H1 (cell line): ENCODE measurements at regions not wholly inside any gene's neighbourhood (a gene's known extent, or its start where the extent isn't known, plus 50 kb on each side); places are given as distances from the start of the nearest gene placed in this dataset.

ENCODE experiments used
- CTCF ChIA-PET: fragments of 300-600 bp; sonication (Branson Sonifier 250); formaldehyde crosslinking; loops from one replicate; lab custom pipeline; 2021; ENCODE audit not compliant: partially characterized antibody; lab: Charles Lee
- POLR2A ChIA-PET: fragments of 300-600 bp; sonication (Branson Sonifier 250); formaldehyde crosslinking; loops from one replicate; lab custom pipeline; 2021; ENCODE audit warnings: inconsistent platforms; ENCODE audit not compliant: partially characterized antibody; lab: Charles Lee
- DNase-seq, 2 experiments: peaks; one replicate each; pipeline versions ENCODE4 v3.0.0 to v3.0.0-alpha.2; 2010 to 2022; ENCODE audit warnings: low spot score in 2 of 2, low read depth in 1 of 2, mixed read lengths in 1 of 2
- FAIRE-seq: peaks from 2 replicates; lab custom pipeline; 2011; peaks lifted over from hg19 to GRCh38; lab: Jason Lieb, UNC
- H2AFZ ChIP-seq: 2 replicates; pipeline ENCODE4 v1.8.1; 2012; ENCODE audit warnings: low read length, inconsistent platforms
- H2AK5ac ChIP-seq: 2 replicates; pipeline ENCODE4 v1.6.1; 2013; ENCODE audit warnings: low read depth, low read length
- H2BK120ac ChIP-seq: replicated peaks from 2 replicates; pipeline ENCODE3; 2013; ENCODE audit warnings: low read depth, low read length, inconsistent platforms
- H2BK12ac ChIP-seq: 2 replicates; pipeline ENCODE4 v1.6.1; 2013; ENCODE audit warnings: low read depth, low read length
- H2BK15ac ChIP-seq: 2 replicates; pipeline ENCODE4 v1.6.1; 2013; ENCODE audit warnings: low read length
- H2BK20ac ChIP-seq: 2 replicates; pipeline ENCODE4 v1.6.1; 2013; ENCODE audit warnings: low read length
- H2BK5ac ChIP-seq: 2 replicates; pipeline ENCODE4 v1.6.1; 2013; ENCODE audit warnings: low read depth, low read length
- H3K14ac ChIP-seq: 2 replicates; pipeline ENCODE4 v1.6.1; 2013; ENCODE audit warnings: inconsistent platforms; ENCODE audit not compliant: insufficient read length
- H3K18ac ChIP-seq: 2 replicates; pipeline ENCODE4 v1.6.1; 2013; ENCODE audit warnings: low read length; ENCODE audit errors: extremely low read depth
- H3K23ac ChIP-seq: 2 replicates; pipeline ENCODE4 v1.6.1; 2013; ENCODE audit warnings: inconsistent platforms; ENCODE audit not compliant: insufficient read length
- H3K23me2 ChIP-seq: 2 replicates; pipeline ENCODE4 v1.6.1; 2013; ENCODE audit warnings: low read depth, low read length
- H3K27ac ChIP-seq: 2 replicates; pipeline ENCODE4 v1.6.1; 2011; ENCODE audit warnings: low read depth, low read length, inconsistent platforms
- H3K27me3 ChIP-seq, 4 experiments: replicated peaks in 1 of 4; 1 replicate in 1 of 4; 2 replicates in 3 of 4; pipeline versions ENCODE4 v1.6.1 to v1.8.1; 2011 to 2013; ENCODE audit warnings: low read length in 3 of 4, mild to moderate bottlenecking in 3 of 4, inconsistent platforms in 2 of 4, mixed read lengths in 2 of 4, moderate library complexity in 1 of 4; ENCODE audit not compliant: control insufficient read depth in 3 of 4, insufficient read depth in 3 of 4; ENCODE audit errors: extremely low read depth in 1 of 4
- H3K36me3 ChIP-seq, 4 experiments: 2 replicates each; pipeline versions ENCODE4 v1.6.1 to v1.8.1; 2011 to 2013; ENCODE audit warnings: mild to moderate bottlenecking in 4 of 4, low read length in 3 of 4, moderate library complexity in 2 of 4, control low read depth in 1 of 4, inconsistent platforms in 1 of 4; ENCODE audit not compliant: insufficient read depth in 4 of 4, control insufficient read depth in 2 of 4
- H3K4ac ChIP-seq: replicated peaks from 2 replicates; pipeline ENCODE3; 2013; ENCODE audit warnings: low read length, low read depth, mixed read lengths, inconsistent platforms; ENCODE audit not compliant: insufficient read length
- H3K4me1 ChIP-seq, 4 experiments: replicated peaks in 1 of 4; 1 replicate in 1 of 4; 2 replicates in 3 of 4; pipeline versions ENCODE4 v1.6.1 to v1.8.1; 2011 to 2013; ENCODE audit warnings: low read length in 3 of 4, inconsistent platforms in 2 of 4, mixed read lengths in 1 of 4; ENCODE audit not compliant: insufficient read depth in 4 of 4, control insufficient read depth in 3 of 4
- H3K4me2 ChIP-seq, 2 experiments: 2 replicates each; pipeline versions ENCODE4 v1.6.1 to v1.8.1; 2011 to 2013; ENCODE audit warnings: low read depth in 2 of 2, low read length in 2 of 2, control low read depth in 1 of 2, inconsistent platforms in 1 of 2, mild to moderate bottlenecking in 1 of 2; ENCODE audit not compliant: insufficient read depth in 1 of 2
- H3K4me3 ChIP-seq, 4 experiments: fragments of 200-600, 300-600 bp in 1 of 4; sonication (generic), shearing (Covaris generic), sonication (Bioruptor Twin) in 1 of 4; 2 replicates each; pipeline versions ENCODE4 v1.5.1 to v1.8.1; 2011 to 2016; ENCODE audit warnings: low read length in 4 of 4, low read depth in 3 of 4, control low read depth in 2 of 4, inconsistent platforms in 2 of 4, mild to moderate bottlenecking in 2 of 4, mixed read lengths in 1 of 4, moderate library complexity in 1 of 4; ENCODE audit not compliant: insufficient read depth in 2 of 4; ENCODE audit errors: extremely low read depth in 1 of 4
- H3K56ac ChIP-seq: replicated peaks from 2 replicates; pipeline ENCODE3; 2013; ENCODE audit warnings: low read depth, mild to moderate bottlenecking, mixed read lengths, low read length, inconsistent platforms; ENCODE audit not compliant: insufficient read length
- H3K79me1 ChIP-seq: 2 replicates; pipeline ENCODE4 v1.6.1; 2013; ENCODE audit warnings: low read depth, low read length, control low read depth
- H3K79me2 ChIP-seq, 2 experiments: 2 replicates each; pipeline versions ENCODE4 v1.6.1 to v1.8.1; 2012 to 2013; ENCODE audit warnings: low read length in 2 of 2, mild to moderate bottlenecking in 2 of 2, inconsistent platforms in 1 of 2; ENCODE audit not compliant: insufficient read depth in 2 of 2, control insufficient read depth in 1 of 2
- H3K9ac ChIP-seq, 4 experiments: replicated peaks in 1 of 4; 1 replicate in 1 of 4; 2 replicates in 3 of 4; pipeline versions ENCODE4 v1.6.1 to v1.8.1; 2011 to 2013; ENCODE audit warnings: low read depth in 3 of 4, low read length in 3 of 4, control low read depth in 2 of 4, mild to moderate bottlenecking in 2 of 4, moderate library complexity in 2 of 4, inconsistent platforms in 1 of 4; ENCODE audit errors: extremely low read depth in 1 of 4
- H3K9me3 ChIP-seq, 2 experiments: 2 replicates each; pipeline versions ENCODE4 v1.6.1 to v1.8.1; 2012 to 2013; ENCODE audit warnings: mild to moderate bottlenecking in 2 of 2, moderate library complexity in 2 of 2, control low read depth in 1 of 2, inconsistent platforms in 1 of 2, low read depth in 1 of 2, low read length in 1 of 2, mixed read lengths in 1 of 2; ENCODE audit not compliant: insufficient read depth in 2 of 2
- H4K20me1 ChIP-seq, 2 experiments: replicated peaks in 1 of 2; 2 replicates each; pipeline versions ENCODE3 to v1.8.1; 2011 to 2013; ENCODE audit warnings: inconsistent platforms in 2 of 2, low read length in 2 of 2, mild to moderate bottlenecking in 1 of 2; ENCODE audit not compliant: insufficient read depth in 2 of 2, control insufficient read depth in 1 of 2
- H4K5ac ChIP-seq: 2 replicates; pipeline ENCODE4 v1.6.1; 2013; ENCODE audit warnings: low read length, low read depth, mixed read lengths, inconsistent platforms; ENCODE audit not compliant: insufficient read length
- H4K8ac ChIP-seq: 2 replicates; pipeline ENCODE4 v1.8.0; 2013; ENCODE audit warnings: mild to moderate bottlenecking, moderate library complexity, low read length, inconsistent platforms; ENCODE audit not compliant: insufficient read depth; ENCODE audit errors: extremely low read depth
- H4K91ac ChIP-seq: replicated peaks from 2 replicates; pipeline ENCODE3; 2013; ENCODE audit warnings: low read length, mixed read lengths, inconsistent platforms; ENCODE audit not compliant: insufficient read length
- BRCA1 ChIP-seq: IDR thresholded peaks from 2 replicates; pipeline ENCODE4 v1.6.1; 2012; ENCODE audit warnings: low read depth, low read length, improper control_type of control experiment
- CHD2 ChIP-seq: IDR thresholded peaks from 2 replicates; pipeline ENCODE4 v1.6.1; 2012; ENCODE audit warnings: low read length, improper control_type of control experiment
- CREB1 ChIP-seq: IDR thresholded peaks from 2 replicates; pipeline ENCODE4 v1.6.1; 2012; ENCODE audit warnings: inconsistent platforms
- EZH2 ChIP-seq: fragments of 200-600 bp; sonication (generic); IDR thresholded peaks from 2 replicates; pipeline ENCODE4 v1.7.1; 2012; ENCODE audit warnings: low read depth, mild to moderate bottlenecking, moderate library complexity, low read length, inconsistent platforms; ENCODE audit not compliant: severe bottlenecking
- GTF2F1 ChIP-seq: IDR thresholded peaks from 2 replicates; pipeline ENCODE4 v1.6.1; 2012; ENCODE audit warnings: low read depth, low read length, improper control_type of control experiment, borderline replicate concordance
- HDAC6 ChIP-seq: IDR thresholded peaks from one replicate; pipeline ENCODE4 v1.7.1; 2012; ENCODE audit warnings: low read depth, mild to moderate bottlenecking, inconsistent platforms, low read length, moderate library complexity
- KDM5A ChIP-seq: fragments of 200-600 bp; IDR thresholded peaks from 2 replicates; pipeline ENCODE4 v1.7.1; 2012; ENCODE audit warnings: mild to moderate bottlenecking, low read length, inconsistent platforms, mixed read lengths
- NANOG ChIP-seq: IDR thresholded peaks from 2 replicates; pipeline ENCODE4 v1.6.1; 2011; ENCODE audit warnings: low read length, low read depth, mild to moderate bottlenecking, inconsistent platforms; ENCODE audit not compliant: insufficient read depth, poor library complexity, severe bottlenecking
- RAD21 ChIP-seq, 2 experiments: IDR thresholded peaks in 1 of 2; conservative IDR thresholded peaks in 1 of 2; 2 replicates each; pipeline ENCODE4 v1.6.1; 2011; ENCODE audit warnings: low read depth in 2 of 2, low read length in 2 of 2, improper control_type of control experiment in 1 of 2, inconsistent platforms in 1 of 2, mild to moderate bottlenecking in 1 of 2, moderate library complexity in 1 of 2
- RBBP5 ChIP-seq: IDR thresholded peaks from 2 replicates; pipeline ENCODE4 v1.7.1; 2012; ENCODE audit warnings: low read depth, mild to moderate bottlenecking, inconsistent platforms, low read length, moderate library complexity, borderline replicate concordance
- SIX5 ChIP-seq: IDR thresholded peaks from 2 replicates; pipeline ENCODE4 v1.6.1; 2011; ENCODE audit warnings: mild to moderate bottlenecking, low read depth, low read length
- TEAD4 ChIP-seq: IDR thresholded peaks from 2 replicates; pipeline ENCODE4 v1.6.1; 2012; ENCODE audit warnings: low read depth, low read length, inconsistent platforms, mixed read lengths
- WGBS, 2 experiments: shearing (Covaris generic) in 1 of 2; methylation state at CpG; one replicate each; pipeline versions ENCODE4 v1.1.6 to v1.1.7; 2013 to 2015; ENCODE audit warnings: low lambda C conversion rate in 2 of 2, mixed read lengths in 2 of 2, inconsistent platforms in 1 of 2, low coverage in 1 of 2, missing lambda C conversion rate in 1 of 2; ENCODE audit not compliant: insufficient replicate concordance in 2 of 2, insufficient coverage in 1 of 2, insufficient read length in 1 of 2; ENCODE audit errors: extremely low coverage in 1 of 2, missing lambda C conversion rate in 1 of 2; 5-methylcytosine and 5-hydroxymethylcytosine counted together
- TF ChIP-seq, protein P1 (sequence below): IDR thresholded peaks from 2 replicates; pipeline ENCODE4 v1.6.1; 2011; ENCODE audit warnings: low read depth, mild to moderate bottlenecking, low read length; ENCODE audit not compliant: insufficient read depth
- TF ChIP-seq, protein P2 (sequence below): IDR thresholded peaks from 2 replicates; pipeline ENCODE4 v1.6.1; 2012; ENCODE audit warnings: inconsistent platforms

- Histone ChIP-seq H2AFZ (no peak overlapping the region), H2BK5ac (no peak overlapping the region), H3K23ac (no peak overlapping the region), H3K4me1 (peaks cover 0 to 3% (median 0%) of the 10 kb centered on the region in 4 experiments; a peak in 1 of 7 replicates), H3K9ac (no peak overlapping the region), H2AK5ac (no peak overlapping the region), H3K27me3 (no peaks in the 10 kb centered on the region), H3K4me3 (no peak overlapping the region), H3K4ac (no peak overlapping the region), H4K91ac (no peak overlapping the region), H2BK120ac (no peak overlapping the region), H3K9me3 (no peaks in the 10 kb centered on the region), H3K36me3 (no peaks in the 10 kb centered on the region), H3K23me2 (peaks cover 3% of the 10 kb centered on the region; the same call in 1 of the 2 replicates), H3K79me1 (no peaks in the 10 kb centered on the region), H3K18ac (no peak overlapping the region), H3K56ac (no peak overlapping the region), H2BK15ac (no peak overlapping the region), H3K27ac (no peak overlapping the region), H3K14ac (no peak overlapping the region), H3K79me2 (no peaks in the 10 kb centered on the region), H2BK20ac (no peak overlapping the region; the same call in 1 of the 2 replicates), H4K8ac (no peak overlapping the region), H2BK12ac (no peak overlapping the region), H3K4me2 (no peak overlapping the region), H4K20me1 (no peaks in the 10 kb centered on the region), H4K5ac (no peak overlapping the region)
- no peak for TF ChIP-seq SIX5
- TF ChIP-seq RBBP5, result no peak
- TF ChIP-seq EZH2, result no peak
- no peak for TF ChIP-seq BRCA1
- TF ChIP-seq KDM5A, result no peak
- no peak for TF ChIP-seq CREB1
- no peak for TF ChIP-seq CHD2
- no peak for TF ChIP-seq RAD21 (IDR thresholded peaks at IDR 0.05 in 1 of 2, conservative IDR thresholded peaks at IDR 0.05 in 1 of 2; ENCODE audit: low read depth in 2 of 2, low read length in 2 of 2)
- TF ChIP-seq, protein P1, sequence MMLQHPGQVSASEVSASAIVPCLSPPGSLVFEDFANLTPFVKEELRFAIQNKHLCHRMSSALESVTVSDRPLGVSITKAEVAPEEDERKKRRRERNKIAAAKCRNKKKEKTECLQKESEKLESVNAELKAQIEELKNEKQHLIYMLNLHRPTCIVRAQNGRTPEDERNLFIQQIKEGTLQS, result no peak
- no peak for TF ChIP-seq GTF2F1
- TF ChIP-seq NANOG, result no peak
- no peak for TF ChIP-seq HDAC6
- no peak for TF ChIP-seq TEAD4
- TF ChIP-seq, protein P2, sequence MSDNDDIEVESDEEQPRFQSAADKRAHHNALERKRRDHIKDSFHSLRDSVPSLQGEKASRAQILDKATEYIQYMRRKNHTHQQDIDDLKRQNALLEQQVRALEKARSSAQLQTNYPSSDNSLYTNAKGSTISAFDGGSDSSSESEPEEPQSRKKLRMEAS, result no peak
- ChIA-PET CTCF (interaction anchor here (0.7 to 2.3 kb wide), 7 partner anchors 29 to 538 kb away, joined by 3 to 7 read pairs (median 4); no protein-coding TSS in a partner anchor), POLR2A (interaction anchor here (1.5 kb wide), 1 partner anchor 80 kb away, joined by 3 read pairs; no protein-coding TSS in a partner anchor)
- WGBS, 2 experiments, result 56% methylated on average over 1 of the region's 1 CpG; no CpG with 5 or more reads in 1 of the 2 experiments
- no peak for FAIRE-seq
- no peak for DNase-seq
These were observed 79.3 kb downstream of the NABP1 start for GRCh38 chr2:191757208-191757607.
